ENCODE measurements at regions not wholly inside any gene's neighbourhood (a gene's known extent, or its start where the extent isn't known, plus 50 kb on each side); places are given as distances from the start of the nearest gene placed in this dataset.

DNA sequence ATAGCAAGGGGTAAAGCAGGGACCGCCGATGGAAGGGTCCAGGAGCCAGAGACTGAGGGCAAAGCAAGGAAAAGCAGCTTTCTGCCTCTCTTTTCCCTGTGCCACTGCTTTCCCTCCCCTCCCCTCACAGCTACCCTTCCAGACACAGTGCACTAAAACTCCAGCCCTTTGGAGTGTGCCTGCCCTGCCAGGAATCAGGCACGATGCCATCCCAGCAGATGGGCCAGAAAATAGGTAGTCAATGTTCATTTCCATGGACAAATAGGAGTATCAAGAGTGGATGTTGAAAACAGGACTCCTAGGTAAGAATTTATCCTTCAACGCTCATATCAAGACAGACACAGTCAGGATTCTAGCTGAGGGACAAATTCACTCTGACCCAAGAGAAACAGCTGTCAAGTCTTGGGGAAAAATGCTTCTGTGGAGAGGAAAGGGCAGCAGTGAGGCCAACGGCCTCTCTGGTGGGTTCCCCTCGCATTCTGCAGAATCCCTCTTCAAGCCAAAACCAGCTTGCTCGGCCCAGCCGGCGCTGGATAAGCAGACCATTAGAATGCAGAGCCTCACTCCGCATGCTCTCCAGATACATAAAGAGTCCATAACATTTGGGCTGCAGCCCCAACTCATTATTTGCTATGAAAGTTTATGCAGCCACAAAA, 138.0 kb downstream of the CAAP1 start:
- no peaks in the 10 kb centered on the region for H3F3A ChIP-seq (ENCODE audit: insufficient read depth)
- no peak overlapping the region for H3K4me2 ChIP-seq (ENCODE audit: unreplicated experiment)
- H3K4me3 ChIP-seq = no peak overlapping the region
- no peaks in the 10 kb centered on the region for H4K20me1 ChIP-seq (ENCODE audit: insufficient read depth)
- H3K27me3 ChIP-seq (replicated peaks; ENCODE audit: insufficient read depth) = no peaks in the 10 kb centered on the region
- H3K4me1 ChIP-seq (ENCODE audit: insufficient read depth) = no peaks in the 10 kb centered on the region
- H2AFZ ChIP-seq = no peak overlapping the region
- H3K27ac ChIP-seq = no peak overlapping the region
- H3K9me3 ChIP-seq (ENCODE audit: low read depth) = no peaks in the 10 kb centered on the region
- H3K36me3 ChIP-seq (ENCODE audit: low read depth) = no peaks in the 10 kb centered on the region
- H3K9me2 ChIP-seq (ENCODE audit: insufficient read depth) = no peaks in the 10 kb centered on the region
- 29 to 35% methylated on average over 10 of the region's 10 CpGs for WGBS, 2 experiments (ENCODE audit: low coverage in 1 of 2, low lambda C conversion rate in 2 of 2, missing lambda C conversion rate in 2 of 2)
- no peaks in the 10 kb centered on the region for H3K79me2 ChIP-seq (ENCODE audit: insufficient read depth)
- no peak for DNase-seq
- in situ Hi-C loops (cut with MboI) = no loop called here
- H3K9ac ChIP-seq = no peak overlapping the region
- no peak for TF ChIP-seq EZH2phosphoT487 (IDR thresholded peaks at IDR 0.05; ENCODE audit: insufficient read depth, low read depth)
- TF ChIP-seq EZH2 (IDR thresholded peaks at IDR 0.05; ENCODE audit: insufficient read depth, poor library complexity, severe bottlenecking) = no peak

GRCh38 chr9:26753971-26754370, 138.6 kb downstream of the CAAP1 start:
- no peak for TF ChIP-seq EZH2phosphoT487 (IDR thresholded peaks at IDR 0.05; ENCODE audit: insufficient read depth, low read depth)
- Histone ChIP-seq H3K36me3 (ENCODE audit: low read depth) (no peaks in the 10 kb centered on the region), H3K27ac (no peak overlapping the region), H4K20me1 (ENCODE audit: insufficient read depth) (no peaks in the 10 kb centered on the region), H3K9ac (no peak overlapping the region), H3K4me1 (ENCODE audit: insufficient read depth) (no peaks in the 10 kb centered on the region), H3K9me3 (ENCODE audit: low read depth) (no peaks in the 10 kb centered on the region), H3K4me3 (no peak overlapping the region), H3K9me2 (ENCODE audit: insufficient read depth) (no peaks in the 10 kb centered on the region), H3K27me3 (replicated peaks; ENCODE audit: insufficient read depth) (no peaks in the 10 kb centered on the region), H2AFZ (no peak overlapping the region), H3F3A (ENCODE audit: insufficient read depth) (no peaks in the 10 kb centered on the region), H3K79me2 (ENCODE audit: insufficient read depth) (no peaks in the 10 kb centered on the region), H3K4me2 (ENCODE audit: unreplicated experiment) (no peak overlapping the region)
- in situ Hi-C loops (cut with MboI) = no loop called here
- 25 to 89% methylated on average over 1 of the region's 1 CpG for WGBS, 2 experiments (ENCODE audit: low coverage in 1 of 2, low lambda C conversion rate in 2 of 2, missing lambda C conversion rate in 2 of 2)
- DNase-seq = no peak

GRCh38 chr9:26750162-26750561, 142.4 kb downstream of the CAAP1 start:
- H3K9ac ChIP-seq = no peak overlapping the region
- in situ Hi-C loops (cut with MboI) = no loop called here

DNA sequence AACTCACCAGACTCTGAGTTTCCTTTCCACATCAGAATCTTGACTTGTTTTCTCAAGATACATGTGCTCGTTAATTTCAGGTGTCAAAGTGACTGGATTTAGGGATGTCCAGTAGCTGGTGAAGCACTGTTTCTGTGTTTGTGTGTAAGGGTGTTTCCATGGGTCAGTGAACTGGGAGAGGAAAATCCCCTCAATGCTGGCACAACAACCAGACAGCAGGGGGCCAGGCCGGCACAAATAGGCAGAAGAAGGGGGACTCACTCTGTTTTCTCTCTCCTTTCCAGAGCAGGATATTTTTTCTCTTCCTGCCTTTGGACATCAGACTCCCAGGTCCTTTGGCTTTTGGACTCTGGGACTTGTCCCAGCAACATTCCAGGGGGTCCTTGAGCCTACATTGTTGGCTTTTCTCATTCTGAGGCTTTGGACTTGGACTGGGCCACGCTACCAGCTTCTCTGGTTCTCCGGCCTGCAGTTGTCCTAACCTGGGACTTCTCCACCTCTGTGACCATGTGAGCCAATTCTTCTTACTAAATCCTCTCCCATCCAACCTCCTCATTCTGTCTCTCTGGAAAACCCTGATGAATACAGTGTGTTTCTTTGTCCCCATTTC, 144.0 kb downstream of the CAAP1 start:
- Histone ChIP-seq H3K27me3 (replicated peaks; ENCODE audit: insufficient read depth) (no peaks in the 10 kb centered on the region), H2AFZ (no peak overlapping the region), H3K9ac (no peak overlapping the region), H3K9me3 (ENCODE audit: low read depth) (no peaks in the 10 kb centered on the region), H3K4me3 (no peak overlapping the region), H3F3A (ENCODE audit: insufficient read depth) (no peaks in the 10 kb centered on the region), H3K79me2 (ENCODE audit: insufficient read depth) (no peaks in the 10 kb centered on the region), H4K20me1 (ENCODE audit: insufficient read depth) (no peaks in the 10 kb centered on the region), H3K9me2 (ENCODE audit: insufficient read depth) (no peaks in the 10 kb centered on the region), H3K4me2 (ENCODE audit: unreplicated experiment) (no peak overlapping the region), H3K4me1 (ENCODE audit: insufficient read depth) (no peaks in the 10 kb centered on the region), H3K27ac (no peak overlapping the region), H3K36me3 (ENCODE audit: low read depth) (no peaks in the 10 kb centered on the region)
- 50 to 59% methylated on average over 4 of the region's 4 CpGs for WGBS, 2 experiments (ENCODE audit: low coverage in 1 of 2, low lambda C conversion rate in 2 of 2, missing lambda C conversion rate in 2 of 2)
- in situ Hi-C loops (cut with MboI) = loop anchor here (10.0 kb wide), 2 partner anchors 64 to 106 kb away; no protein-coding TSS in a partner anchor
- TF ChIP-seq EZH2phosphoT487 (IDR thresholded peaks at IDR 0.05; ENCODE audit: insufficient read depth, low read depth) = no peak
- TF ChIP-seq EZH2 (IDR thresholded peaks at IDR 0.05; ENCODE audit: insufficient read depth, poor library complexity, severe bottlenecking) = no peak
- DNase-seq = no peak

More at GRCh38 chr9:26750162-26750561, 142.4 kb downstream of the CAAP1 start:
- TF ChIP-seq EZH2 (IDR thresholded peaks at IDR 0.05; ENCODE audit: insufficient read depth, poor library complexity, severe bottlenecking) = no peak
- TF ChIP-seq EZH2phosphoT487 (IDR thresholded peaks at IDR 0.05; ENCODE audit: insufficient read depth, low read depth) = no peak
- H3K27me3 ChIP-seq (replicated peaks; ENCODE audit: insufficient read depth) = no peaks in the 10 kb centered on the region
- no peak overlapping the region for H3K27ac ChIP-seq
- no peaks in the 10 kb centered on the region for H3K9me3 ChIP-seq (ENCODE audit: low read depth)
- no peaks in the 10 kb centered on the region for H3K4me1 ChIP-seq (ENCODE audit: insufficient read depth)
- DNase-seq = no peak
- no peaks in the 10 kb centered on the region for H3K9me2 ChIP-seq (ENCODE audit: insufficient read depth)
- no peaks in the 10 kb centered on the region for H4K20me1 ChIP-seq (ENCODE audit: insufficient read depth)
- no peaks in the 10 kb centered on the region for H3F3A ChIP-seq (ENCODE audit: insufficient read depth)
- no peak overlapping the region for H3K4me2 ChIP-seq (ENCODE audit: unreplicated experiment)
- WGBS, 2 experiments (ENCODE audit: low coverage in 1 of 2, low lambda C conversion rate in 2 of 2, missing lambda C conversion rate in 2 of 2) = 69 to 72% methylated on average over 4 of the region's 4 CpGs
- no peak overlapping the region for H2AFZ ChIP-seq
- H3K4me3 ChIP-seq = no peak overlapping the region
- H3K79me2 ChIP-seq (ENCODE audit: insufficient read depth) = no peaks in the 10 kb centered on the region
- H3K36me3 ChIP-seq (ENCODE audit: low read depth) = no peaks in the 10 kb centered on the region
